WTC11 (cell line): ENCODE measurements at regions not wholly inside any gene's neighbourhood (a gene's known extent, or its start where the extent isn't known, plus 50 kb on each side); places are given as distances from the start of the nearest gene placed in this dataset.

ENCODE experiments used
- ATAC-seq: fragments of 200-7000 bp; cut with Tn5 transposase; 2 replicates; pipeline ENCODE4 v1.10.0; 2021; ENCODE audit warnings: mild to moderate bottlenecking, moderate library complexity
- CTCF ChIA-PET: fragments of 300-600 bp; sonication (Branson Sonifier 250); formaldehyde crosslinking; loops from one replicate; lab custom pipeline; 2021; ENCODE audit warnings: antibody characterized with exemption; lab: Charles Lee
- POLR2A ChIA-PET: fragments of 350-600 bp; sonication (Branson Sonifier 250); formaldehyde crosslinking; loops from one replicate; lab custom pipeline; 2021; ENCODE audit warnings: antibody characterized with exemption; lab: Charles Lee
- DNase-seq: peaks from one replicate; pipeline ENCODE4 v3.0.0; 2021; ENCODE audit warnings: low spot score
- H3K27ac Mint-ChIP-seq: 2 replicates; pipeline ENCODE4 v1.8.0; 2021; ENCODE audit warnings: mixed read lengths
- H3K27me3 Mint-ChIP-seq: 2 replicates; pipeline ENCODE4 v1.8.0; 2021; ENCODE audit warnings: low read depth, mild to moderate bottlenecking, moderate library complexity, mixed read lengths
- H3K36me3 Mint-ChIP-seq: 2 replicates; pipeline ENCODE4 v1.8.0; 2021; ENCODE audit warnings: mixed read lengths
- H3K4me1 Mint-ChIP-seq: 2 replicates; pipeline ENCODE4 v1.8.0; 2022; ENCODE audit warnings: mixed read lengths
- H3K4me3 Mint-ChIP-seq: 2 replicates; pipeline ENCODE4 v1.8.0; 2021; ENCODE audit warnings: mild to moderate bottlenecking, moderate library complexity, mixed read lengths
- H3K9me3 Mint-ChIP-seq: 2 replicates; pipeline ENCODE4 v1.8.0; 2021; ENCODE audit warnings: mixed read lengths
- ATF1 ChIP-seq: sonication (generic); formaldehyde crosslinking; IDR thresholded peaks from 2 replicates; pipeline ENCODE4 v1.8.1; 2023; ENCODE audit warnings: mild to moderate bottlenecking, moderate library complexity, missing genetic modification reagents
- EMX1 ChIP-seq: fragments of 250-450 bp; sonication (Bioruptor Pico); IDR thresholded peaks from 2 replicates; pipeline ENCODE4 v1.8.0; 2021; ENCODE audit warnings: mild to moderate bottlenecking
- IRF2 ChIP-seq: sonication (generic); formaldehyde crosslinking; IDR thresholded peaks from 2 replicates; pipeline ENCODE4 v1.8.0; 2022; ENCODE audit warnings: low read depth, missing genetic modification reagents, borderline replicate concordance
- MXD4 ChIP-seq: fragments of 250-450 bp; sonication (Bioruptor Pico); IDR thresholded peaks from 2 replicates; pipeline ENCODE4 v1.8.0; 2021; ENCODE audit warnings: mild to moderate bottlenecking, moderate library complexity, borderline replicate concordance
- NR3C1 ChIP-seq: sonication (generic); formaldehyde crosslinking; conservative IDR thresholded peaks from 2 replicates; pipeline ENCODE4 v1.8.1; 2023; ENCODE audit warnings: low read depth, mild to moderate bottlenecking, missing genetic modification reagents
- RORB ChIP-seq: fragments of 250-450 bp; sonication (Bioruptor Pico); IDR thresholded peaks from 2 replicates; pipeline ENCODE4 v1.9.0; 2021; ENCODE audit warnings: mild to moderate bottlenecking
- TCF7 ChIP-seq: sonication (generic); formaldehyde crosslinking; IDR thresholded peaks from 2 replicates; pipeline ENCODE4 v1.8.0; 2022; ENCODE audit warnings: mild to moderate bottlenecking, low read depth, missing genetic modification reagents, moderate library complexity
- ZNF121 ChIP-seq: sonication (generic); formaldehyde crosslinking; IDR thresholded peaks from 2 replicates; pipeline ENCODE4 v1.8.0; 2023; ENCODE audit warnings: missing genetic modification reagents
- ZNF219 ChIP-seq: sonication (generic); formaldehyde crosslinking; IDR thresholded peaks from 2 replicates; pipeline ENCODE4 v1.8.0; 2023; ENCODE audit warnings: missing genetic modification reagents, mild to moderate bottlenecking, borderline replicate concordance
- ZNF232 ChIP-seq: sonication (generic); formaldehyde crosslinking; IDR thresholded peaks from 2 replicates; pipeline ENCODE4 v1.8.0; 2022; ENCODE audit warnings: mild to moderate bottlenecking, missing genetic modification reagents
- ZNF416 ChIP-seq: fragments of 250-450 bp; sonication (Bioruptor Pico); IDR thresholded peaks from 2 replicates; pipeline ENCODE4 v1.9.0; 2021; ENCODE audit warnings: mild to moderate bottlenecking, inconsistent platforms
- ZNF671 ChIP-seq: fragments of 250-450 bp; sonication (Bioruptor Pico); IDR thresholded peaks from 2 replicates; pipeline ENCODE4 v1.8.0; 2021; ENCODE audit warnings: mild to moderate bottlenecking
- TF ChIP-seq, protein P1 (sequence below): sonication (generic); formaldehyde crosslinking; IDR thresholded peaks from 2 replicates; pipeline ENCODE4 v1.8.1; 2023; ENCODE audit warnings: mild to moderate bottlenecking, missing genetic modification reagents, moderate library complexity
- TF ChIP-seq, protein P2 (sequence below): fragments of 250-450 bp; sonication (Bioruptor Pico); IDR thresholded peaks from 2 replicates; pipeline ENCODE4 v1.9.0; 2021; ENCODE audit warnings: mild to moderate bottlenecking
- TF ChIP-seq, protein P3 (sequence below): sonication (generic); formaldehyde crosslinking; IDR thresholded peaks from 2 replicates; pipeline ENCODE4 v1.8.1; 2023; ENCODE audit warnings: mild to moderate bottlenecking, missing genetic modification reagents
- TF ChIP-seq, protein P4 (sequence below): sonication (generic); formaldehyde crosslinking; IDR thresholded peaks from 2 replicates; pipeline ENCODE4 v1.8.0; 2023; ENCODE audit warnings: missing genetic modification reagents
- TF ChIP-seq, protein P5 (sequence below): sonication (generic); formaldehyde crosslinking; IDR thresholded peaks from 2 replicates; pipeline ENCODE4 v1.8.1; 2023; ENCODE audit warnings: mild to moderate bottlenecking, missing genetic modification reagents, borderline replicate concordance
- TF ChIP-seq, protein P6 (sequence below): fragments of 250-450 bp; sonication (Bioruptor Pico); conservative IDR thresholded peaks from 2 replicates; pipeline ENCODE4 v1.9.0; 2021; ENCODE audit warnings: mild to moderate bottlenecking
- TF ChIP-seq, protein P7 (sequence below): sonication (generic); formaldehyde crosslinking; IDR thresholded peaks from 2 replicates; pipeline ENCODE4 v1.8.1; 2023; ENCODE audit warnings: mild to moderate bottlenecking, missing genetic modification reagents, moderate library complexity
- TF ChIP-seq, protein P8 (sequence below): sonication (generic); formaldehyde crosslinking; conservative IDR thresholded peaks from 2 replicates; pipeline ENCODE4 v1.8.1; 2023; ENCODE audit warnings: mild to moderate bottlenecking, low read depth, missing genetic modification reagents, moderate library complexity

DNA sequence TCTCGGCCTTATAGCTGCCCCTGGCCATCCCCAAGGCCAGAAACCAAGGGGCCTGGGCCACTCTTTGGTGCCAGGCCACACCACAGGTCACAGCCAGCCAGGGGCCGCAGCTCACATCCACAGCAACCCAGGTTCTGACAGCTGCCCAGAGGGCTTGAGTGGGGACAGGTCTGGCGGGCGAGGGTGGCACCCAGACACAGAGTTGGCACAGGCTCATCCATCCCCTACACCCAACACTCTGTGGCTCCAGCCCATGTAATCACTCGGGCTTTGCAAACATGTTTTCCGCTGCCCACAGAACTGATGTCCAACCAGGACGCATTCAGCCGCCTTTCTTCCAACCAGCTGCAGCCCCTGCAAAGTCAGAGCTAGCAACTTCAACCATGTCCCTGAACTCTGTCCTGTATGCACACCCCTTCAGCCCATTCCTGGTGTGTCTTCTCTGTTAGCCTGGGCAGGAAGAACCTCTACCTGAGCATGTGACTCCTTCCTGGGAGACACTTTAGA lies 57.7 kb upstream of the PPP2R2D start:
- Mint-ChIP-seq H3K36me3 (0 out of 2 replicates have a peak, but pooled peaks cover 5% of the 10 kb centered on the region), H3K4me1 (no peaks in the 10 kb centered on the region), H3K27me3 (no peaks in the 10 kb centered on the region), H3K4me3 (no peak overlapping the region)
- CTCF ChIA-PET: no interaction called here
- TF ChIP-seq, protein P1, sequence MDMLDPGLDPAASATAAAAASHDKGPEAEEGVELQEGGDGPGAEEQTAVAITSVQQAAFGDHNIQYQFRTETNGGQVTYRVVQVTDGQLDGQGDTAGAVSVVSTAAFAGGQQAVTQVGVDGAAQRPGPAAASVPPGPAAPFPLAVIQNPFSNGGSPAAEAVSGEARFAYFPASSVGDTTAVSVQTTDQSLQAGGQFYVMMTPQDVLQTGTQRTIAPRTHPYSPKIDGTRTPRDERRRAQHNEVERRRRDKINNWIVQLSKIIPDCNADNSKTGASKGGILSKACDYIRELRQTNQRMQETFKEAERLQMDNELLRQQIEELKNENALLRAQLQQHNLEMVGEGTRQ (CRISPR knock-in tag): no peak
- TF ChIP-seq, all 79 proteins: peak for 0
- DNase-seq (no peak), ATAC-seq (no peak)
- POLR2A ChIA-PET: no interaction called here
- H3K9me3 Mint-ChIP-seq: peaks cover 8% of the 10 kb centered on the region
- 0 out of 2 replicates have a peak overlapping the region, but pooled peaks have one; percentile 4 for H3K27ac Mint-ChIP-seq

DNA sequence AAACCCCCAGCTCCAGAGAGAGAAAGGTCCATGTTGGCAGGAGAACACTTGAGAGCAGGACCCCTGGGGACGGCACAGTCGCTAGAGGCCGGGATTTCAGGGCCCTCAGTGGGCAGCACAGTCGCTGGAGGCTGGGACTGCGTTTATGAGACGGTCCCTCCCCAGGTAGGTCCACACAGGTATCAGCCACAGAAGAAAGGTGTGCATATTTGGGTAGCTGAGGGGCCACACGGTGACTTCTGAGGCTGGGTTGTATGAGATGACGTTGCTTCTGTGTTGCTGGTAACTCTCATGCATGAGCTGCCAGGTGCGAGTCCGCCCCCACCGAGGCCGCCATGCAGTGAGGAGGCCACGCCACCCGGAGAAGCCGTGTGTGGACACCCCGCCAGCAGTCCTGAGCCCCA lies 56.9 kb upstream of the PPP2R2D start:
- CTCF ChIA-PET: no interaction called here
- Mint-ChIP-seq H3K27me3 (no peaks in the 10 kb centered on the region), H3K9me3 (peaks cover 8% of the 10 kb centered on the region), H3K36me3 (0 out of 2 replicates have a peak, but pooled peaks cover 5% of the 10 kb centered on the region), H3K4me1 (no peaks in the 10 kb centered on the region)
- ATAC-seq (no peak), DNase-seq (no peak)
- TF ChIP-seq, protein P2, sequence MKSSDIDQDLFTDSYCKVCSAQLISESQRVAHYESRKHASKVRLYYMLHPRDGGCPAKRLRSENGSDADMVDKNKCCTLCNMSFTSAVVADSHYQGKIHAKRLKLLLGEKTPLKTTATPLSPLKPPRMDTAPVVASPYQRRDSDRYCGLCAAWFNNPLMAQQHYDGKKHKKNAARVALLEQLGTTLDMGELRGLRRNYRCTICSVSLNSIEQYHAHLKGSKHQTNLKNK: no peak
- TF ChIP-seq ZNF219 (CRISPR knock-in tag): no peak
- TF ChIP-seq ATF1: no peak
- TF ChIP-seq, protein P3, sequence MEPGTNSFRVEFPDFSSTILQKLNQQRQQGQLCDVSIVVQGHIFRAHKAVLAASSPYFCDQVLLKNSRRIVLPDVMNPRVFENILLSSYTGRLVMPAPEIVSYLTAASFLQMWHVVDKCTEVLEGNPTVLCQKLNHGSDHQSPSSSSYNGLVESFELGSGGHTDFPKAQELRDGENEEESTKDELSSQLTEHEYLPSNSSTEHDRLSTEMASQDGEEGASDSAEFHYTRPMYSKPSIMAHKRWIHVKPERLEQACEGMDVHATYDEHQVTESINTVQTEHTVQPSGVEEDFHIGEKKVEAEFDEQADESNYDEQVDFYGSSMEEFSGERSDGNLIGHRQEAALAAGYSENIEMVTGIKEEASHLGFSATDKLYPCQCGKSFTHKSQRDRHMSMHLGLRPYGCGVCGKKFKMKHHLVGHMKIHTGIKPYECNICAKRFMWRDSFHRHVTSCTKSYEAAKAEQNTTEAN: no peak
- no peak for TF ChIP-seq IRF2 (CRISPR knock-in tag)
- no peak for TF ChIP-seq ZNF121 (CRISPR knock-in tag)
- TF ChIP-seq TCF7 (CRISPR knock-in tag): no peak
- TF ChIP-seq, protein P4, sequence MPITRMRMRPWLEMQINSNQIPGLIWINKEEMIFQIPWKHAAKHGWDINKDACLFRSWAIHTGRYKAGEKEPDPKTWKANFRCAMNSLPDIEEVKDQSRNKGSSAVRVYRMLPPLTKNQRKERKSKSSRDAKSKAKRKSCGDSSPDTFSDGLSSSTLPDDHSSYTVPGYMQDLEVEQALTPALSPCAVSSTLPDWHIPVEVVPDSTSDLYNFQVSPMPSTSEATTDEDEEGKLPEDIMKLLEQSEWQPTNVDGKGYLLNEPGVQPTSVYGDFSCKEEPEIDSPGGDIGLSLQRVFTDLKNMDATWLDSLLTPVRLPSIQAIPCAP (CRISPR knock-in tag): no peak
- no peak for TF ChIP-seq NR3C1 (CRISPR knock-in tag)
- TF ChIP-seq, protein P5, sequence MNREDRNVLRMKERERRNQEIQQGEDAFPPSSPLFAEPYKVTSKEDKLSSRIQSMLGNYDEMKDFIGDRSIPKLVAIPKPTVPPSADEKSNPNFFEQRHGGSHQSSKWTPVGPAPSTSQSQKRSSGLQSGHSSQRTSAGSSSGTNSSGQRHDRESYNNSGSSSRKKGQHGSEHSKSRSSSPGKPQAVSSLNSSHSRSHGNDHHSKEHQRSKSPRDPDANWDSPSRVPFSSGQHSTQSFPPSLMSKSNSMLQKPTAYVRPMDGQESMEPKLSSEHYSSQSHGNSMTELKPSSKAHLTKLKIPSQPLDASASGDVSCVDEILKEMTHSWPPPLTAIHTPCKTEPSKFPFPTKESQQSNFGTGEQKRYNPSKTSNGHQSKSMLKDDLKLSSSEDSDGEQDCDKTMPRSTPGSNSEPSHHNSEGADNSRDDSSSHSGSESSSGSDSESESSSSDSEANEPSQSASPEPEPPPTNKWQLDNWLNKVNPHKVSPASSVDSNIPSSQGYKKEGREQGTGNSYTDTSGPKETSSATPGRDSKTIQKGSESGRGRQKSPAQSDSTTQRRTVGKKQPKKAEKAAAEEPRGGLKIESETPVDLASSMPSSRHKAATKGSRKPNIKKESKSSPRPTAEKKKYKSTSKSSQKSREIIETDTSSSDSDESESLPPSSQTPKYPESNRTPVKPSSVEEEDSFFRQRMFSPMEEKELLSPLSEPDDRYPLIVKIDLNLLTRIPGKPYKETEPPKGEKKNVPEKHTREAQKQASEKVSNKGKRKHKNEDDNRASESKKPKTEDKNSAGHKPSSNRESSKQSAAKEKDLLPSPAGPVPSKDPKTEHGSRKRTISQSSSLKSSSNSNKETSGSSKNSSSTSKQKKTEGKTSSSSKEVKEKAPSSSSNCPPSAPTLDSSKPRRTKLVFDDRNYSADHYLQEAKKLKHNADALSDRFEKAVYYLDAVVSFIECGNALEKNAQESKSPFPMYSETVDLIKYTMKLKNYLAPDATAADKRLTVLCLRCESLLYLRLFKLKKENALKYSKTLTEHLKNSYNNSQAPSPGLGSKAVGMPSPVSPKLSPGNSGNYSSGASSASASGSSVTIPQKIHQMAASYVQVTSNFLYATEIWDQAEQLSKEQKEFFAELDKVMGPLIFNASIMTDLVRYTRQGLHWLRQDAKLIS: no peak
- TF ChIP-seq MXD4 (CRISPR knock-in tag): no peak
- TF ChIP-seq ZNF416 (CRISPR knock-in tag): no peak
- TF ChIP-seq, protein P6, sequence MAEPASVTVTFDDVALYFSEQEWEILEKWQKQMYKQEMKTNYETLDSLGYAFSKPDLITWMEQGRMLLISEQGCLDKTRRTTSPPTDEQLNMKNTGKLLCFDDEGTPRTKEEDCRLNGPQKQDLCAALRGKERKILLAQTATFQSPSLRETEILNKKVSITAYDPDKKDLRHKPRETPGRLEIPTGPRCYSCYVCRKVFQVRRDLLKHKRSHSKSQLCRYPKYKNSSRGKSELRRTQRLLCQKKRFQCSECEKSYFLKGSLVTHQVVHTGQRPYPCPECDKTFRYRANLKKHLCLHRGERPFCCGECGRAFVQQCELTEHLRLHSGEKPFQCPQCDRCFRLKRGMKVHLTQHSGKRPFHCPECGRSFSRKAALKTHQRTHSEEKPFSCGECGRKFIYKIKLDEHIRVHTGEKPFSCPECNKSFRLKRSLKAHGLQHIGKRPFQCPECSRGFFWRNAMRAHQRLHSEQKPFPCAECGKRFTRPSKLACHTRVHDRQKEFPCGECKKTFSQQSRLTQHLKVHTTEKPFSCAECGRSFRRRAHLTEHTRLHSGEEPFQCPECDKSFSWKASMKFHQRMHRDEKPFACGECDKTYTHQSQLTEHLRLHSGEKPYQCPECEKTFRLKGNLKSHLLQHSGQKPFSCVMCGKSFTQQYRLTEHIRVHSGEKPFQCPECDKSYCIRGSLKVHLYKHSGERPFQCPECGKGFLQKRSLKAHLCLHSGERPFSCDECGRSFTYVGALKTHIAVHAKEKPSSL (CRISPR knock-in tag): no peak
- TF ChIP-seq, protein P7, sequence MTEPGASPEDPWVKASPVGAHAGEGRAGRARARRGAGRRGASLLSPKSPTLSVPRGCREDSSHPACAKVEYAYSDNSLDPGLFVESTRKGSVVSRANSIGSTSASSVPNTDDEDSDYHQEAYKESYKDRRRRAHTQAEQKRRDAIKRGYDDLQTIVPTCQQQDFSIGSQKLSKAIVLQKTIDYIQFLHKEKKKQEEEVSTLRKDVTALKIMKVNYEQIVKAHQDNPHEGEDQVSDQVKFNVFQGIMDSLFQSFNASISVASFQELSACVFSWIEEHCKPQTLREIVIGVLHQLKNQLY (CRISPR knock-in tag): no peak
- no peak for TF ChIP-seq ZNF232 (CRISPR knock-in tag)
- TF ChIP-seq EMX1 (CRISPR knock-in tag): no peak
- TF ChIP-seq RORB: no peak
- TF ChIP-seq ZNF671: no peak
- TF ChIP-seq, protein P8, sequence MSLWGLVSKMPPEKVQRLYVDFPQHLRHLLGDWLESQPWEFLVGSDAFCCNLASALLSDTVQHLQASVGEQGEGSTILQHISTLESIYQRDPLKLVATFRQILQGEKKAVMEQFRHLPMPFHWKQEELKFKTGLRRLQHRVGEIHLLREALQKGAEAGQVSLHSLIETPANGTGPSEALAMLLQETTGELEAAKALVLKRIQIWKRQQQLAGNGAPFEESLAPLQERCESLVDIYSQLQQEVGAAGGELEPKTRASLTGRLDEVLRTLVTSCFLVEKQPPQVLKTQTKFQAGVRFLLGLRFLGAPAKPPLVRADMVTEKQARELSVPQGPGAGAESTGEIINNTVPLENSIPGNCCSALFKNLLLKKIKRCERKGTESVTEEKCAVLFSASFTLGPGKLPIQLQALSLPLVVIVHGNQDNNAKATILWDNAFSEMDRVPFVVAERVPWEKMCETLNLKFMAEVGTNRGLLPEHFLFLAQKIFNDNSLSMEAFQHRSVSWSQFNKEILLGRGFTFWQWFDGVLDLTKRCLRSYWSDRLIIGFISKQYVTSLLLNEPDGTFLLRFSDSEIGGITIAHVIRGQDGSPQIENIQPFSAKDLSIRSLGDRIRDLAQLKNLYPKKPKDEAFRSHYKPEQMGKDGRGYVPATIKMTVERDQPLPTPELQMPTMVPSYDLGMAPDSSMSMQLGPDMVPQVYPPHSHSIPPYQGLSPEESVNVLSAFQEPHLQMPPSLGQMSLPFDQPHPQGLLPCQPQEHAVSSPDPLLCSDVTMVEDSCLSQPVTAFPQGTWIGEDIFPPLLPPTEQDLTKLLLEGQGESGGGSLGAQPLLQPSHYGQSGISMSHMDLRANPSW (CRISPR knock-in tag): no peak
- TF ChIP-seq, all 79 proteins: peak for 0
- no peak overlapping the region for H3K4me3 Mint-ChIP-seq
- H3K27ac Mint-ChIP-seq: no peak overlapping the region
- POLR2A ChIA-PET: no interaction called here
